Thoracic aorta (tissue), 2 donors: ENCODE measurements at regions not wholly inside any gene's neighbourhood (a gene's known extent, or its start where the extent isn't known, plus 50 kb on each side); places are given as distances from the start of the nearest gene placed in this dataset.

Source experiments
- ATAC-seq: fragments of 150-250 bp; one replicate; pipeline ENCODE4 v1.8.0; 2017; ENCODE audit warnings: low read depth; ENCODE audit not compliant: insufficient number of reproducible peaks, low FRiP score
- DNase-seq: peaks from one replicate; pipeline ENCODE4 v3.0.0-alpha.2; 2020; ENCODE audit warnings: low spot score
- H3K27ac ChIP-seq, 2 donors: fragments of 200-600 bp; sonication (generic); 1 replicate in 1 of 2; 2 replicates in 1 of 2; pipeline ENCODE4 v1.5.1; 2016; ENCODE audit warnings: mild to moderate bottlenecking in 2 of 2, moderate library complexity in 2 of 2
- H3K27me3 ChIP-seq: fragments of 200-600 bp; sonication (generic); replicated peaks from 2 replicates; pipeline ENCODE4 v1.6.0; 2016; ENCODE audit warnings: mild to moderate bottlenecking; ENCODE audit not compliant: insufficient read depth
- H3K36me3 ChIP-seq: fragments of 200-600 bp; sonication (generic); one replicate; pipeline ENCODE4 v1.5.1; 2016
- H3K4me1 ChIP-seq, 2 donors: fragments of 200-600 bp; sonication (generic); 1 replicate in 1 of 2; 2 replicates in 1 of 2; pipeline versions ENCODE4 v1.5.1 to v1.6.0; 2016; ENCODE audit warnings: low read depth in 2 of 2, mild to moderate bottlenecking in 1 of 2; ENCODE audit not compliant: control insufficient read depth in 1 of 2
- H3K4me3 ChIP-seq: fragments of 200-600 bp; sonication (generic); 2 replicates; pipeline ENCODE4 v1.5.1; 2016; ENCODE audit warnings: mild to moderate bottlenecking
- H3K9me3 ChIP-seq: fragments of 200-600 bp; sonication (generic); 2 replicates; pipeline ENCODE4 v1.5.1; 2016
- TF ChIP-seq, protein P1 (sequence below): fragments of 200-600 bp; sonication (generic); IDR thresholded peaks from one replicate; pipeline ENCODE4 v1.5.1; 2019; ENCODE audit warnings: antibody characterized with exemption

DNA sequence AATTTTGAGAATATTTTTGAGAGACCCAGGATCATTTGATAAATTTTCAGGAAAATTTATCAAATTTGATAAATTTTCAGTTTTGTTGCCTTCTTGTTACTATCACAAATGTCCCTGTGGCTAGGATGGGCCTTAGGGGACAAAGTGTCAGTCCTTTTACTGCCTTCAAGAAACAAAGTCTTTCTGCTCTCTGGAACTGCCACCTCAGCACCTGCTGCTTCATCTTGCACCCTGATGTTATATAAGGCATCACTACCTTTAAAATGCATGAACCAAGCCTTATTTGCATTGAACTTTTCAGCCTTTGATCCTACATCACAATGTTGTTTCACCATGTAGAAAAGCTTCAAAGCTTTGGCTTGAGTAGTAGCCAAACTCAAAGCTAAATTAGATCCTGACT is 123.0 kb upstream of the CNTLN start:
- no peaks in the 10 kb centered on the region for H3K9me3 ChIP-seq
- DNase-seq (no peak), ATAC-seq (no peak)
- no peaks in the 10 kb centered on the region for H3K27me3 ChIP-seq
- no peak overlapping the region for H3K27ac ChIP-seq
- H3K4me1 ChIP-seq: no peaks in the 10 kb centered on the region
- no peak overlapping the region for H3K4me3 ChIP-seq
- no peaks in the 10 kb centered on the region for H3K36me3 ChIP-seq
- TF ChIP-seq, protein P1, sequence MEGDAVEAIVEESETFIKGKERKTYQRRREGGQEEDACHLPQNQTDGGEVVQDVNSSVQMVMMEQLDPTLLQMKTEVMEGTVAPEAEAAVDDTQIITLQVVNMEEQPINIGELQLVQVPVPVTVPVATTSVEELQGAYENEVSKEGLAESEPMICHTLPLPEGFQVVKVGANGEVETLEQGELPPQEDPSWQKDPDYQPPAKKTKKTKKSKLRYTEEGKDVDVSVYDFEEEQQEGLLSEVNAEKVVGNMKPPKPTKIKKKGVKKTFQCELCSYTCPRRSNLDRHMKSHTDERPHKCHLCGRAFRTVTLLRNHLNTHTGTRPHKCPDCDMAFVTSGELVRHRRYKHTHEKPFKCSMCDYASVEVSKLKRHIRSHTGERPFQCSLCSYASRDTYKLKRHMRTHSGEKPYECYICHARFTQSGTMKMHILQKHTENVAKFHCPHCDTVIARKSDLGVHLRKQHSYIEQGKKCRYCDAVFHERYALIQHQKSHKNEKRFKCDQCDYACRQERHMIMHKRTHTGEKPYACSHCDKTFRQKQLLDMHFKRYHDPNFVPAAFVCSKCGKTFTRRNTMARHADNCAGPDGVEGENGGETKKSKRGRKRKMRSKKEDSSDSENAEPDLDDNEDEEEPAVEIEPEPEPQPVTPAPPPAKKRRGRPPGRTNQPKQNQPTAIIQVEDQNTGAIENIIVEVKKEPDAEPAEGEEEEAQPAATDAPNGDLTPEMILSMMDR: no peak

DNA sequence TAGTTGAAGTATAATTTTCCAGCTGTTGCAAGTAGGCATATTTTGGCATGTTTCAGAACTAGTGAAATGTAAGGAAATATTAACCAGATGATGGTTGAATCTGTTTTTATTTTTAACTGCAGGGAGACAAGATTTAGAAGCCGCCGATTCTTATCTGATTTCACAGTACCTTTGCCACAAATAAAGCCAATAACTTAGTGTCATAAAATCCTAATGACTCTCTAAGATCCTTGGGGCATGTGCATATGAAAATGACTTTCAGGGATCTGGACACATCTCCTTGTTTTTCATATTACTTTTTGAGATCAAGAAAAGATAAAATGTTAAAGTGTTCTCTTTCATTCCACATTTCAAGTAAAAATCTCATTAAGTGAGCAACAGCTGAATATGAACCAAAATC is 125.8 kb upstream of the CNTLN start:
- Histone ChIP-seq H3K4me3 (no peak overlapping the region), H3K36me3 (no peaks in the 10 kb centered on the region), H3K4me1 (peaks cover 0 to 10% of the 10 kb centered on the region in 2 donors), H3K27me3 (no peaks in the 10 kb centered on the region), H3K27ac (no peak overlapping the region), H3K9me3 (no peaks in the 10 kb centered on the region)
- TF ChIP-seq, protein P1: no peak
- DNase-seq (no peak), ATAC-seq (no peak)

DNA sequence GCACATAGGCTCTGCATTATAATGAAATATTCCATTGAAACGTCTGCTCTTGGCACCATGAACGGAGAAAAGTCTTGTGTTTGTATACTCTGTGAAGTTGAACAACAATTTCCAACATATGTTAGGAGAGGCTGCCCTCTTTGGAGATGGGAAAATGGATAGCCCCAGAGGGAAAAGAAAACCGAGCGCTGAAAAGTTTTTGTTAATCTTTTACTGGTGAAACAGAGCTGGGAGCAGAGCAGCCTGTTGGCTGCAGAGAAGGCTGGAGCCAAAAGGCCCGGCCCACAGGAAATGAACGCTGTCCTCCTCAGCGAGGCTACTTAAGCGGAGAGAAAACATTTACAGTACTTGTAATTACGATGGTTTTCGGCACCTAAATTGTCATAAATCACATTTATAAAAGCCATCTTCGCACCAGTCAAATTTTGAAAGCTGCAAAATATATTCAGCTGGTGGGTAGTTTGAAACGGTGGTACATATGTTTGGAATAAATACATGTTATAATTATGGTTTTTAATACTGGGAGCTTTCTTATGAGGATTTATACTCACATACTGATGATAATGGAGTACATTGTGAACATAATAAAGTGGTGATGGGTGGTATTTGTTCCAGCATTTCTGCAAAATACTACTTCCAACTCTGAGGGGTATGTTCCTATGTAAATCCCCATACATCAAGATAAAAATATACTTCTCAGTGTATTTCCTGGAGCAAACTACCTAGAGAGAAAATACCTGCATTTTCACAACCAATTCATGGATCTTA is 129.6 kb upstream of the CNTLN start:
- no peak for ATAC-seq
- Histone ChIP-seq H3K4me1 (peaks cover 0 to 10% of the 10 kb centered on the region in 2 donors), H3K9me3 (no peaks in the 10 kb centered on the region), H3K4me3 (peak overlapping the region; percentile 44), H3K27me3 (no peaks in the 10 kb centered on the region), H3K27ac (peak overlapping the region; percentile 13 to 16), H3K36me3 (no peaks in the 10 kb centered on the region)
- no peak for DNase-seq
- TF ChIP-seq, protein P1: no peak

DNA sequence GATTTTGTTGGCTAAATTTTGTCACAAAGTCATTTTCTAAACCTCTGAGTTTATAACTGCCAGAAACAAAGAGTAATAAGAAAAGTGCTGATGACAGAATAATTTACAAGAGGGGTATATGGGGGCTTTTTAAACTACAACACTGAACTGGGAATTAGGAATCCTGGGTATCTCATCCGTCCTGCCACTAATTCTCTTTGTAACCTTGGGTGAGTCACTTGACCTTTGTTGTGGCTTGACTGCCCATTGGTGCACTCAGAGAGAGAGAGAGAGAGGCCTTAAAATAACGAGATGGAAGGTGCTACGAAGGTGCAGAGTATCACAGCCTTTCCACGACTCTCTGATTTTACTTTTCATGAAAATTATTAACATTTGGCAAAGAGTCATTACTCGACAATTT is 130.3 kb upstream of the CNTLN start:
- H3K4me3 ChIP-seq: no peak overlapping the region
- H3K4me1 ChIP-seq: peaks cover 0 to 10% of the 10 kb centered on the region in 2 donors
- H3K27me3 ChIP-seq: no peaks in the 10 kb centered on the region
- TF ChIP-seq, protein P1: no peak
- ATAC-seq: no peak
- H3K36me3 ChIP-seq: no peaks in the 10 kb centered on the region
- DNase-seq: no peak
- H3K9me3 ChIP-seq: no peaks in the 10 kb centered on the region
- H3K27ac ChIP-seq: peak overlapping the region in 1 of 2 donors; percentile 16

DNA sequence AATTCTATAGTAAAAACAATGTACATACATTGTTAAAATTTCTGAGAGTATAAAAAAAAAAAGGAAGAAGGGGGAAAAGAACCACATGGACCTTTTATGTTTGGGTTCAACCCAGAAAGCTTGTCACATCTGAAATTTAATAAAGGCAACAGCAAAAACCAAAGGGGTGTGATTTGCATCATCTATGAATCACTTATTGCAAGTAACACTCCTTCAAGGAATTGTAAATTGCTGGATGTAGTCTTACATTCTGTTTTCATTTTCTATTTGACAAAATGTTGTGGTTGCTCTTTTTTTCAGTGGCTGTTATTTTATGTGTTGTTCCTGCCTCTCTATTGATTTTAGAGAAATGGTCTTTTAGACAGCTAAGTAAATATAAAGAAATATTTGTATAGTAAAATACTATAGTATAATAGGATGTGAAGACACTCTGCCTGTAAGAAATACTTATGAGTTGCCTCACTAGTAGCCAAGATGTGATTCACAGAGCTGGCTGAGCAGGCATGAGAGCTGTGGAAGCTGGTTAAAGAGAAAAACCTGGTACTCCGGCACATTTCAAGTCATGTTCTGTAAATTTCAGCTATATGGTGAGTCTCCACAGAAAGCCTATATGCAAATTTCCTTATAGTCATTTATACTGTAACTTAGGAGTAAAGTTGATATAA is 131.1 kb upstream of the CNTLN start:
- no peak overlapping the region for H3K4me3 ChIP-seq
- H3K36me3 ChIP-seq: no peaks in the 10 kb centered on the region
- H3K4me1 ChIP-seq: peaks cover 0 to 10% of the 10 kb centered on the region in 2 donors
- no peaks in the 10 kb centered on the region for H3K9me3 ChIP-seq
- H3K27ac ChIP-seq: no peak overlapping the region
- TF ChIP-seq, protein P1: no peak
- H3K27me3 ChIP-seq: no peaks in the 10 kb centered on the region
- ATAC-seq (no peak), DNase-seq (no peak)
